22Rv1 (cell line): ENCODE measurements at regions not wholly inside any gene's neighbourhood (a gene's known extent, or its start where the extent isn't known, plus 50 kb on each side); places are given as distances from the start of the nearest gene placed in this dataset.

Experiments
- H3K27ac ChIP-seq: fragments of 450-650 bp; 2 replicates; pipeline ENCODE4 v1.5.1; 2017
- CTCF ChIP-seq: fragments of 450-650 bp; IDR thresholded peaks from 2 replicates; pipeline ENCODE4 v1.5.1; 2017; ENCODE audit warnings: mild to moderate bottlenecking
- ZFX ChIP-seq: fragments of 450-650 bp; IDR thresholded peaks from 2 replicates; pipeline ENCODE4 v1.6.1; 2017; ENCODE audit warnings: antibody characterized with exemption, borderline replicate concordance

- TF ChIP-seq ZFX (no peak), CTCF (no peak)
- H3K27ac ChIP-seq = no peak overlapping the region
Observed at GRCh38 chr20:12058216-12058615, 140.5 kb downstream of the BTBD3 start.

- TF ChIP-seq ZFX = no peak
- no peak for TF ChIP-seq CTCF
Observed at GRCh38 chr20:12061466-12061865, 143.8 kb downstream of the BTBD3 start.

GRCh38 chr20:12063106-12063684, 145.5 kb downstream of the BTBD3 start:
- H3K27ac ChIP-seq = no peak overlapping the region
- TF ChIP-seq ZFX = no peak
- no peak for TF ChIP-seq CTCF

More at GRCh38 chr20:12061466-12061865, 143.8 kb downstream of the BTBD3 start:
- no peak overlapping the region for H3K27ac ChIP-seq

GRCh38 chr20:12064540-12064939, 146.8 kb downstream of the BTBD3 start:
- H3K27ac ChIP-seq = no peak overlapping the region
- TF ChIP-seq CTCF (no peak), ZFX (no peak)

- no peak for TF ChIP-seq ZFX
- no peak for TF ChIP-seq CTCF
- H3K27ac ChIP-seq = no peak overlapping the region
Observed at GRCh38 chr20:12067686-12068085, 150.0 kb downstream of the BTBD3 start.

GRCh38 chr20:12068121-12068520, 150.4 kb downstream of the BTBD3 start:
- H3K27ac ChIP-seq = no peak overlapping the region
- TF ChIP-seq CTCF (no peak), ZFX (no peak)

GRCh38 chr20:12069181-12069580, 151.5 kb downstream of the BTBD3 start:
- H3K27ac ChIP-seq = no peak overlapping the region
- TF ChIP-seq ZFX = no peak
- TF ChIP-seq CTCF = no peak
